HCT116 (cell line): ENCODE measurements at regions not wholly inside any gene's neighbourhood (a gene's known extent, or its start where the extent isn't known, plus 50 kb on each side); places are given as distances from the start of the nearest gene placed in this dataset.

Experiments
- CEBPB ChIP-seq: IDR thresholded peaks from 2 replicates; pipeline ENCODE4 v1.6.1; 2012; ENCODE audit warnings: low read depth
- CTCF ChIP-seq, 3 experiments: fragments of 200-600 bp in 1 of 3; sonication (generic) in 1 of 3; IDR thresholded peaks in 2 of 3; conservative IDR thresholded peaks in 1 of 3; 2 replicates each; pipeline ENCODE4 v1.5.1; 2012 to 2017; ENCODE audit warnings: low read depth in 2 of 3, low read length in 2 of 3, antibody characterized with exemption in 1 of 3, borderline replicate concordance in 1 of 3, control low read depth in 1 of 3, mild to moderate bottlenecking in 1 of 3, mixed read lengths in 1 of 3, mixed run types in 1 of 3, moderate library complexity in 1 of 3; ENCODE audit not compliant: insufficient read depth in 1 of 3
- EGR1 ChIP-seq: IDR thresholded peaks from 2 replicates; pipeline ENCODE4 v1.6.1; 2012; ENCODE audit warnings: low read depth
- EZH2 ChIP-seq: fragments of 200-600 bp; sonication (generic); IDR thresholded peaks from 2 replicates; pipeline ENCODE4 v1.6.1; 2017; ENCODE audit warnings: antibody characterized with exemption, mixed run types
- EZH2phosphoT487 ChIP-seq: fragments of 200-600 bp; IDR thresholded peaks from 2 replicates; pipeline ENCODE4 v1.6.1; 2018; ENCODE audit warnings: antibody characterized with exemption, borderline replicate concordance
- JUND ChIP-seq: IDR thresholded peaks from 2 replicates; pipeline ENCODE4 v1.6.1; 2012
- MAX ChIP-seq: IDR thresholded peaks from 2 replicates; pipeline ENCODE4 v1.6.1; 2012
- POLR2A ChIP-seq: IDR thresholded peaks from 2 replicates; pipeline ENCODE4 v1.7.0; 2011; ENCODE audit warnings: borderline replicate concordance; ENCODE audit not compliant: insufficient read depth, insufficient read length; ENCODE audit errors: extremely low read depth
- POLR2AphosphoS5 ChIP-seq: IDR thresholded peaks from 2 replicates; pipeline ENCODE4 v1.6.1; 2011; ENCODE audit warnings: mild to moderate bottlenecking, low read depth, low read length, moderate library complexity
- RAD21 ChIP-seq: IDR thresholded peaks from 2 replicates; pipeline ENCODE4 v1.6.1; 2012; ENCODE audit warnings: low read depth, mild to moderate bottlenecking
- REST ChIP-seq: IDR thresholded peaks from 2 replicates; pipeline ENCODE4 v1.6.1; 2012; ENCODE audit warnings: low read depth
- TCF7L2 ChIP-seq: IDR thresholded peaks from 2 replicates; pipeline ENCODE4 v1.7.0; 2011; ENCODE audit warnings: borderline replicate concordance, inconsistent platforms; ENCODE audit not compliant: insufficient read depth, insufficient read length; ENCODE audit errors: extremely low read depth
- ZBTB33 ChIP-seq: IDR thresholded peaks from 2 replicates; pipeline ENCODE4 v1.6.1; 2011; ENCODE audit warnings: mild to moderate bottlenecking, low read length, moderate library complexity; ENCODE audit not compliant: insufficient replicate concordance; ENCODE audit errors: extremely low read depth
- ZNF274 ChIP-seq: fragments of 200-500 bp; sonication (Bioruptor generic); IDR thresholded peaks from 2 replicates; pipeline ENCODE4 v1.6.1; 2014; ENCODE audit warnings: mild to moderate bottlenecking, low read depth, low read length, inconsistent platforms

- TF ChIP-seq CTCF (IDR thresholded peaks at IDR 0.05 in 2 of 3, conservative IDR thresholded peaks at IDR 0.05 in 1 of 3; ENCODE audit: borderline replicate concordance in 1 of 3, insufficient read depth in 1 of 3, low read depth in 2 of 3, low read length in 2 of 3) (no peak), MAX (no peak), EZH2phosphoT487 (no peak), POLR2AphosphoS5 (no peak), EZH2 (no peak), ZBTB33 (no peak), RAD21 (no peak), CEBPB (no peak), REST (no peak), POLR2A (no peak), TCF7L2 (no peak), ZNF274 (no peak), EGR1 (no peak), JUND (no peak)
Observed at GRCh38 chr11:10385696-10386095, 69.4 kb upstream of the AMPD3 start.
